Panc1 (cell line): ENCODE measurements at regions not wholly inside any gene's neighbourhood (a gene's known extent, or its start where the extent isn't known, plus 50 kb on each side); places are given as distances from the start of the nearest gene placed in this dataset.

Source experiments
- ATAC-seq: fragments of 200-7000 bp; cut with Tn5 transposase; 2 replicates; pipeline ENCODE4 v1.9.1; 2020; ENCODE audit warnings: mild to moderate bottlenecking, moderate library complexity
- BruUV-seq: library from RNA; stranded (reverse); fragments of 400-500 nt; replicated peaks from 2 replicates; lab custom pipeline; 2021; lab: Mats Ljungman, UMichigan
- CTCF ChIA-PET: fragments of 300-600 bp; sonication (Branson Sonifier 250); formaldehyde crosslinking; loops from one replicate; lab custom pipeline; 2022; ENCODE audit warnings: antibody characterized with exemption; lab: Charles Lee
- POLR2A ChIA-PET: fragments of 300-600 bp; sonication (Branson Sonifier 250); formaldehyde crosslinking; loops from one replicate; lab custom pipeline; 2022; ENCODE audit warnings: antibody characterized with exemption; lab: Charles Lee
- DNase-seq: peaks from one replicate; pipeline ENCODE4 v3.0.0-alpha.2; 2010; ENCODE audit warnings: low read depth, low spot score
- H3K27ac ChIP-seq: 2 replicates; pipeline ENCODE4 v1.5.1; 2011; ENCODE audit warnings: mild to moderate bottlenecking, low read length, inconsistent platforms
- H3K27me3 ChIP-seq: fragments of 200-500 bp; sonication (Bioruptor generic); 2 replicates; pipeline ENCODE4 v1.6.0; 2014; ENCODE audit warnings: low read length, inconsistent platforms; ENCODE audit not compliant: control insufficient read depth, insufficient read depth
- H3K36me3 ChIP-seq: fragments of 200-500 bp; sonication (Bioruptor generic); 2 replicates; pipeline ENCODE4 v1.5.1; 2014; ENCODE audit warnings: inconsistent platforms, mild to moderate bottlenecking, low read length, moderate library complexity; ENCODE audit not compliant: control insufficient read depth, insufficient read depth
- H3K4me1 ChIP-seq: 2 replicates; pipeline ENCODE4 v1.5.1; 2011; ENCODE audit warnings: inconsistent platforms, mild to moderate bottlenecking, low read length, moderate library complexity; ENCODE audit not compliant: control insufficient read depth, insufficient read depth
- H3K4me3 ChIP-seq, 2 experiments: 2 replicates each; pipeline ENCODE4 v1.5.1; 2011 to 2012; ENCODE audit warnings: low read depth in 2 of 2, low read length in 2 of 2, mild to moderate bottlenecking in 2 of 2, inconsistent platforms in 1 of 2, moderate library complexity in 1 of 2
- H3K9me3 ChIP-seq: fragments of 200-500 bp; sonication (Bioruptor generic); 2 replicates; pipeline ENCODE4 v1.5.1; 2014; ENCODE audit warnings: low read depth, mild to moderate bottlenecking, inconsistent platforms, low read length, moderate library complexity; ENCODE audit not compliant: control insufficient read depth, insufficient read depth
- POLR2AphosphoS5 ChIP-seq: IDR thresholded peaks from 2 replicates; pipeline ENCODE4 v1.6.1; 2012; ENCODE audit warnings: mild to moderate bottlenecking, low read depth, low read length, moderate library complexity
- SIN3A ChIP-seq: IDR thresholded peaks from 2 replicates; pipeline ENCODE4 v1.6.1; 2012; ENCODE audit warnings: low read depth, mild to moderate bottlenecking, low read length, moderate library complexity, borderline replicate concordance; ENCODE audit not compliant: insufficient read depth
- TCF7L2 ChIP-seq: IDR thresholded peaks from 2 replicates; pipeline ENCODE4 v1.6.1; 2011; ENCODE audit warnings: mild to moderate bottlenecking, low read depth, low read length, inconsistent platforms
- in situ Hi-C: cut with HindIII; loops from 2 replicates; pipeline ENCODE4 v1.10.0; 2016; ENCODE audit warnings: low sequenced_read_pairs, low pct_unique_long_range_greater_than_20kb
- intact Hi-C: fragments of 100-400 bp; cut with micrococcal nuclease; formaldehyde crosslinking; loops from one replicate; pipeline ENCODE4 v1.10.0; 2022; ENCODE audit not compliant: unreplicated experiment
- TF ChIP-seq, protein P1 (sequence below), 2 experiments: IDR thresholded peaks; 2 replicates each; pipeline ENCODE4 v1.6.1; 2011 to 2012; ENCODE audit warnings: low read depth in 2 of 2, control low read depth in 1 of 2, low read length in 1 of 2, mild to moderate bottlenecking in 1 of 2, moderate library complexity in 1 of 2; ENCODE audit not compliant: insufficient read depth in 1 of 2
- TF ChIP-seq, protein P2 (sequence below): fragments of 450-650 bp; IDR thresholded peaks from 2 replicates; pipeline ENCODE4 v1.5.1; 2017; ENCODE audit warnings: mild to moderate bottlenecking

DNA sequence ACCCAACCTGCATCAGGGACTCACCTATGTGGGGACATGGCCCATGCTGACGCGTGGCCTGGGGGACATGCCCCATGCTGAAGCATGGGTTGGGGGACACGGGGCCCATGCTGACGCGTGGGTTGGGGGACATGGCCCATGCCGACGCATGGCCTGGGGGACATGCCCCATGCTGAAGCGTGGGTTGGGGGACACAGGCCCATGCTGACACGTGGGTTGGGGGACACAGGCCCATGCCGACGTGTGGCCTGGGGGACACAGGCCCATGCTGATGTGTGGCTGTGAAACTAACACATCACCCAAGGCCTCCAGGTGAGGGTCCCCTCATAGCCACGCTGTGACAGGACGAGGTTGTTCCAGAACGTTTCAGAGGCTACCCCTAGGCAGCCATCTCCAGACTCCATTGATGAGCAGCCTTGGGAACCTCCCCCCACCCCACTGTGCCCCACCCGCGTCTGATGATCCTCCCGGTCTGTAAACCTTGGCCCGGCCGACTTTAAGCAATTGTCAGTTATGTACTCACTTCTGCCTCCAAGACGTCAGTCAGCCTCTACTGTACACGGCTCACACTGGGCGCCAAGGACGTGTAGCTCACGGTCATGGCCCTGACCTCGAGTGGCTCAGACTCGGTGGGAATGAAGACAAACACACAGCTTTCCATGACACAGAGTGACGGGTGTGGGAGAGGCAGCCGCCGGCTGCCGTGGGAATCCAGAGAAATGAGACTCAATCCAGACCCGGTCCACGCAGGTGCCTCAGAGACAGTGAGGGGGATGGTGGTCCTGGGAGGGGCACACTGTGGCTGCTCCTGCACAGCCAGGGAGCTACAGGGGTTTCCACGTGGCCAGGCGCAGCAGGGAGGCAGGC, 50.2 kb upstream of the SLC66A3 start:
- in situ Hi-C loops = no loop called here
- no TSS peak for BruUV-seq
- H3K36me3 ChIP-seq = no peaks in the 10 kb centered on the region
- TF ChIP-seq POLR2AphosphoS5 = no peak
- TF ChIP-seq, protein P1, sequence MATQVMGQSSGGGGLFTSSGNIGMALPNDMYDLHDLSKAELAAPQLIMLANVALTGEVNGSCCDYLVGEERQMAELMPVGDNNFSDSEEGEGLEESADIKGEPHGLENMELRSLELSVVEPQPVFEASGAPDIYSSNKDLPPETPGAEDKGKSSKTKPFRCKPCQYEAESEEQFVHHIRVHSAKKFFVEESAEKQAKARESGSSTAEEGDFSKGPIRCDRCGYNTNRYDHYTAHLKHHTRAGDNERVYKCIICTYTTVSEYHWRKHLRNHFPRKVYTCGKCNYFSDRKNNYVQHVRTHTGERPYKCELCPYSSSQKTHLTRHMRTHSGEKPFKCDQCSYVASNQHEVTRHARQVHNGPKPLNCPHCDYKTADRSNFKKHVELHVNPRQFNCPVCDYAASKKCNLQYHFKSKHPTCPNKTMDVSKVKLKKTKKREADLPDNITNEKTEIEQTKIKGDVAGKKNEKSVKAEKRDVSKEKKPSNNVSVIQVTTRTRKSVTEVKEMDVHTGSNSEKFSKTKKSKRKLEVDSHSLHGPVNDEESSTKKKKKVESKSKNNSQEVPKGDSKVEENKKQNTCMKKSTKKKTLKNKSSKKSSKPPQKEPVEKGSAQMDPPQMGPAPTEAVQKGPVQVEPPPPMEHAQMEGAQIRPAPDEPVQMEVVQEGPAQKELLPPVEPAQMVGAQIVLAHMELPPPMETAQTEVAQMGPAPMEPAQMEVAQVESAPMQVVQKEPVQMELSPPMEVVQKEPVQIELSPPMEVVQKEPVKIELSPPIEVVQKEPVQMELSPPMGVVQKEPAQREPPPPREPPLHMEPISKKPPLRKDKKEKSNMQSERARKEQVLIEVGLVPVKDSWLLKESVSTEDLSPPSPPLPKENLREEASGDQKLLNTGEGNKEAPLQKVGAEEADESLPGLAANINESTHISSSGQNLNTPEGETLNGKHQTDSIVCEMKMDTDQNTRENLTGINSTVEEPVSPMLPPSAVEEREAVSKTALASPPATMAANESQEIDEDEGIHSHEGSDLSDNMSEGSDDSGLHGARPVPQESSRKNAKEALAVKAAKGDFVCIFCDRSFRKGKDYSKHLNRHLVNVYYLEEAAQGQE (IDR thresholded peaks at IDR 0.05; ENCODE audit: insufficient read depth in 1 of 2, low read depth in 2 of 2, low read length in 1 of 2) = no peak
- TF ChIP-seq, protein P2, sequence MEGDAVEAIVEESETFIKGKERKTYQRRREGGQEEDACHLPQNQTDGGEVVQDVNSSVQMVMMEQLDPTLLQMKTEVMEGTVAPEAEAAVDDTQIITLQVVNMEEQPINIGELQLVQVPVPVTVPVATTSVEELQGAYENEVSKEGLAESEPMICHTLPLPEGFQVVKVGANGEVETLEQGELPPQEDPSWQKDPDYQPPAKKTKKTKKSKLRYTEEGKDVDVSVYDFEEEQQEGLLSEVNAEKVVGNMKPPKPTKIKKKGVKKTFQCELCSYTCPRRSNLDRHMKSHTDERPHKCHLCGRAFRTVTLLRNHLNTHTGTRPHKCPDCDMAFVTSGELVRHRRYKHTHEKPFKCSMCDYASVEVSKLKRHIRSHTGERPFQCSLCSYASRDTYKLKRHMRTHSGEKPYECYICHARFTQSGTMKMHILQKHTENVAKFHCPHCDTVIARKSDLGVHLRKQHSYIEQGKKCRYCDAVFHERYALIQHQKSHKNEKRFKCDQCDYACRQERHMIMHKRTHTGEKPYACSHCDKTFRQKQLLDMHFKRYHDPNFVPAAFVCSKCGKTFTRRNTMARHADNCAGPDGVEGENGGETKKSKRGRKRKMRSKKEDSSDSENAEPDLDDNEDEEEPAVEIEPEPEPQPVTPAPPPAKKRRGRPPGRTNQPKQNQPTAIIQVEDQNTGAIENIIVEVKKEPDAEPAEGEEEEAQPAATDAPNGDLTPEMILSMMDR = no peak
- no peak for TF ChIP-seq SIN3A
- TF ChIP-seq TCF7L2 = no peak
- H3K9me3 ChIP-seq = no peaks in the 10 kb centered on the region
- DNase-seq (no peak), ATAC-seq (no peak; the same call in 1 of the 2 replicates)
- intact Hi-C loops = no loop called here
- POLR2A ChIA-PET = no interaction called here
- no peak overlapping the region for H3K27ac ChIP-seq
- H3K4me1 ChIP-seq = no peaks in the 10 kb centered on the region
- no peak overlapping the region for H3K4me3 ChIP-seq
- no peaks in the 10 kb centered on the region for H3K27me3 ChIP-seq
- CTCF ChIA-PET = interaction anchor here (1.3 kb wide), 1 partner anchor 272 kb away, joined by 5 read pairs; no protein-coding TSS in a partner anchor
